Activated naive CD4-positive, alpha-beta T cell treated with anti-CD3 and anti-CD28 coated beads, Interleukin-2, amount 50 U/mL, for 72 hours (primary cell): ENCODE measurements at regions not wholly inside any gene's neighbourhood (a gene's known extent, or its start where the extent isn't known, plus 50 kb on each side); places are given as distances from the start of the nearest gene placed in this dataset.

ENCODE experiments used
- ATAC-seq, 2 donors: fragments of 150-1000 bp; cut with Tn5 transposase; 2 replicates each; pipeline ENCODE4 v1.10.0; 2021; ENCODE audit warnings: mild to moderate bottlenecking in 2 of 2, moderate library complexity in 2 of 2
- DNase-seq, 2 donors: peaks; one replicate each; pipeline ENCODE4 v3.0.0; 2021 to 2022; ENCODE audit warnings: low spot score in 2 of 2
- H3K27ac Mint-ChIP-seq, 2 donors: one replicate each; pipeline ENCODE4 v1.8.0; 2022; ENCODE audit warnings: mild to moderate bottlenecking in 2 of 2, mixed read lengths in 2 of 2
- H3K36me3 Mint-ChIP-seq, 2 donors: one replicate each; pipeline ENCODE4 v1.8.0; 2022; ENCODE audit warnings: mixed read lengths in 2 of 2
- H3K9me3 Mint-ChIP-seq, 2 donors: one replicate each; pipeline ENCODE4 v1.8.0; 2022; ENCODE audit warnings: mixed read lengths in 2 of 2

DNA sequence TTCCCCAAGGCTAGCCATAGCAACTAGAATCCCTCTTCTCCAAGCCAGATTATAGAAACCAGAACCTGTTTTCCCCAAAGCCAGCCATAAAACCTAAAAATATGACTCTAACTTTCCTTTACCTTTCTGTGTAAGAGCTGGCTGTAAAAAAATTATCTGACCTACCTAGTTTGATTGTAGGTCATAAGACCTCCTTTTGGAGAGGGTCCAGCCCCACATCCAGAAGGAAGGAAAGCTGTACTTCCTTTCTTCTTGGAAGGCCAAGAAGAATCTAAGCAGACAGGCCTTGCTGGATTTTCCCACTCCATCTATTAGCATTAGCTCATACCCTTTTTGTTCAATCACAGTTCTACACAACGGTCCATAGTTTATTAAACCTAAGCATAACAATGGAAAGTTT, 1006.3 kb downstream of the SORCS3 start:
- DNase-seq = no peak
- ATAC-seq = no peak
- H3K27ac Mint-ChIP-seq = no peak overlapping the region
- no peaks in the 10 kb centered on the region for H3K36me3 Mint-ChIP-seq
- peaks cover 0 to 8% of the 10 kb centered on the region in 2 donors for H3K9me3 Mint-ChIP-seq

DNA sequence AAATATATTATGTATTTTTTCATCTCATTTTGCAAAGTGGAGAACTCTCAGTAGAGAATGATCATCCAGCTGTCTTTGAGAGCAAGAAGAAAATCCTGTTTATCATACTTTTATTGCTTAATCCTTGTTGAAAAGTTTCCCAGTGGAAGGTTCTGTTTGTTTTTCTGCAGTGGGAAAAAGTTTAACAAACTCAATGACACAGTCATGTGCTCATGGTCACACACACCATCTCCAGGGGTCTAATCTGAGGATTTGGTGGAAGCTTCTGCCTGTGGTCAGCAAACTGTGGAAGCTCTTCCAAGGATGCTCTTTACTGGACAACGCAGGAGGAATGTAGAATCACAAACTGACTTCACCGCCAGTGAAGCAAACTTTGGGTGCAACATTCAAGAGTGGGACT, 1003.9 kb downstream of the SORCS3 start:
- ATAC-seq = no peak
- Mint-ChIP-seq H3K9me3 (peaks cover 0 to 5% of the 10 kb centered on the region in 2 donors), H3K36me3 (no peaks in the 10 kb centered on the region), H3K27ac (no peak overlapping the region)
- DNase-seq = no peak

DNA sequence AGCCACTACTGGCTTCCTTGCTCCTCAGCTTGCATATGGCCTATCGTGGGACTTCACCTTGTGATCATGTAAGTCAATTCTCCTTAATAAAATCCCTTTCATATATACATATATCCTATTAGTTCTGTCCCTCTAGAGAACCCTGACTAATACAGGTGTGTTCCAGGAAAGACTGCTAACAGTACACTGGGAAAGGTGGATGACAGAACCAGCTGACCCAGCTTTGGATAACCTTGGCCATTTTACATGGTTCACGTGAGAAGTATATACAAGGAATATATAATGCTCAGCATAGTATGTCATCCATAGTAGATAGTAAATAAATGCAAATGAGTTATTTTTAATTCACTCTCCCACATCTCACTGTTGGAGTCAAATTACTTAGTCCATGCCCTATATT, 1003.5 kb downstream of the SORCS3 start:
- no peak for ATAC-seq
- no peak for DNase-seq
- H3K9me3 Mint-ChIP-seq = peaks cover 0 to under 1% of the 10 kb centered on the region in 2 donors
- no peaks in the 10 kb centered on the region for H3K36me3 Mint-ChIP-seq
- no peak overlapping the region for H3K27ac Mint-ChIP-seq

DNA sequence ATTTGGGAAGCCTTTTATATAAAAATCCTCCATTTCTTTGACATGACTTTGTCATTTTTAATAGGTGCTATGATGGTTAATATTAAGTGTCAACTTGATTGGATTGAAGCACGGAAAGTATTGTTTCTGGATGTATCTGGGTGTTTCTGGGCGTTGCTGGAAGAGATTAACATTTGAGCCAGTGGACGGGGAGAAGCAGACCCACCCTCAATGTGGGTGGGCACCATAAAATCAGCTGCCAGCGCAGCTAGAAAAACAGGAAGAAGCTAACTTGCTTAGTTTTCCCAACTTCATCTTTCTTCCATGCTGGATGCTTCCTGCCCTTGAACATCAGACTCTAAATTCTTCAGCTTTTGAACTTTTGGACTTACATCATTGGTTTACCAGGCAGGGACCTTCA, 1003.0 kb downstream of the SORCS3 start:
- H3K27ac Mint-ChIP-seq = no peak overlapping the region

DNA sequence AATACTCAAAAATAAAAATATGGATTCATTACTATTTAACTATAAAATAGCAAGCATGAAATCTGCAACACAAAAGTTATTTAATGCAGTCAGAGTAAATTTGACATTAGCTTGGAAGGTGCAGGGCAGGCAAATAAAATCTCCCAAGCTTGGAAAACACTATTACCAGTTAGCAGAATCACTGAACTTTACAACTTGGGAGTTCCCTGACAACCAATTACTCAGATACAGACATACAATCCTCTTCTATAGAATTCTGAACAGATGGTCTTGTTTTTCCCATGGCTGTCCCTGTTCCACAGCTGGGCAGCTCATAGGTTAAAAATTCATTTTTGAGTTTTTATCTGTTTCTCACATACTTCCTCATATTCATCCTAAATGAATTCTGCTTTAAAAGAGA, 1002.6 kb downstream of the SORCS3 start:
- ATAC-seq (no peak), DNase-seq (no peak)
- no peak overlapping the region for H3K27ac Mint-ChIP-seq
- H3K9me3 Mint-ChIP-seq = peaks cover 0 to 4% of the 10 kb centered on the region in 2 donors
- no peaks in the 10 kb centered on the region for H3K36me3 Mint-ChIP-seq

More for the DNA sequence above, 1003.0 kb downstream of the SORCS3 start:
- Mint-ChIP-seq H3K9me3 (no peaks in the 10 kb centered on the region), H3K36me3 (no peaks in the 10 kb centered on the region)
- DNase-seq = no peak
- ATAC-seq = no peak

DNA sequence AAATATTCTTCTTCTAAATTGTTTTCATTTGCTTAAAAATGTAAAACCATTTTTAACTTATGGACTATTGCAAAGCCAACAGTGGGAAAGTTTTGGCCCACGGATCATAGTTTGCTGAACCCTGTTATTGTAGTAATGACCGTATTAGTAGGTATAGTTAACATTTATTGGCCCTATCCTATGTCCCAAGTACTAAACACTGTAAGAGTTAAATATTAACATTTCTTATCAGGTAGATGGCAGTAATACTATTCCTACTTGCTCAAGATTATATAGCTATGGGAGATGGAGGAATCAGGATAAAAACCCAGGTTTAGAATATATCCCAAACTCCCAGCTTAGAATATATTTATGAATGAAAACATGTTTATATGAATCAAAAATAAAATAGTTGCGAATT, 993.2 kb downstream of the SORCS3 start:
- H3K27ac Mint-ChIP-seq = no peak overlapping the region
- no peak for ATAC-seq
- H3K9me3 Mint-ChIP-seq = peaks cover 9 to 10% of the 10 kb centered on the region in 2 donors
- no peaks in the 10 kb centered on the region for H3K36me3 Mint-ChIP-seq
- no peak for DNase-seq

DNA sequence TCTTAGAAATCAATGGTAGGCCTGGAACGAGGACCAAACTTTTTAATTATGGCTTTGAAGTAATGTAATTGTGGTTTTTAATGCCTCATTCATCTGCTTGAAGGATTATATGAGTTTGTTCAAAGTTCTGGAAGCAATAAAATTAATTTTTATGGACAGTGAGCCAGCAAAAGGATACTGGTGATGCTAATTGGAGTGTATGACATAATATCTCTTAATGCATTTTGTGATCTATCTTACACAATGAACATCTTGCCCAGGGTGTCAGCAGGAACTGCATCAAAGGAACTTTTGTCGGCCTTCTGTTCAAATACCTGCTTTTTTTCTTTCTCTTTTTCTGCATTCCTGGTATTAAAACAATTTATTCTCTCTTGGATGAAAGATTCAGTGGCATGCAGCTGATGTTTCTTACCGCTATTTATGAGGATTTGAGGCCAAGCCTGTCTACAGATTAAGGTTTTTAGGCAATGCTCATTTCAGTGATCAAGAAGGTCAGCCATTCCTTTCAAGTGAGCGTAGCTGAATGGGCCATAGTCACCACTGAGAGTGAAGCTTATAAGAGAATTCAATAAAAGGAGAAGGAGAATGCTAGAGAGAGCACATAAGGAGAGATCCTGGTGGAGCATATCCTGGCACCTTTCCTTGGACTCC, 974.8 kb downstream of the SORCS3 start:
- DNase-seq (no peak), ATAC-seq (no peak)
- Mint-ChIP-seq H3K36me3 (no peaks in the 10 kb centered on the region), H3K9me3 (peaks cover 5 to 9% of the 10 kb centered on the region in 2 donors), H3K27ac (no peak overlapping the region)

DNA sequence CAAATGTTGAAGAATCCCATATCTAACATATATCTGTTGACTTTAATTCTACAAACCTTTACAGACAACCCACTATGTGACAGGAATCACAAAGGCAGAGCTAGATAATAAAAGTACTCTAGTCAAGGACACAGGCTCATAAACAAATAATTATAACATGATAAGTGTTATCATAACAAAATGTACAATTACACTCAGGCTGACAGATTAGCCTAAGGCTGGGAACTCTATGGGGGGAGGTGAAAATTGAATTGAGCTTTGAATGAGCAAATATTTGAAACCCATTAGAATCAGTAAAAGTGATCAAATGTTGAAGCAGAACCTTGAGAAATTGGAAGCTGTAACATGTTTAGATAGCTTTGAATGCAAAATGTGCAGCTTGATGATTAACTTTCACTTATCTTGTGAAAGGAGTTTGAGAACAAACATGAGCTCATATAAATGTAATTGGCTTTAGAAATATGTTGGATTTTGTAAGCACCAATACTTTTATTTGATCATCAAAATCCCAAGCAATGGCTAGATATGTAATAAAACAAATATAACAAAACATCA, 970.2 kb downstream of the SORCS3 start:
- ATAC-seq (no peak), DNase-seq (no peak)
- no peak overlapping the region for H3K27ac Mint-ChIP-seq
- H3K36me3 Mint-ChIP-seq = no peaks in the 10 kb centered on the region
- H3K9me3 Mint-ChIP-seq = peaks cover 7 to 8% of the 10 kb centered on the region in 2 donors

DNA sequence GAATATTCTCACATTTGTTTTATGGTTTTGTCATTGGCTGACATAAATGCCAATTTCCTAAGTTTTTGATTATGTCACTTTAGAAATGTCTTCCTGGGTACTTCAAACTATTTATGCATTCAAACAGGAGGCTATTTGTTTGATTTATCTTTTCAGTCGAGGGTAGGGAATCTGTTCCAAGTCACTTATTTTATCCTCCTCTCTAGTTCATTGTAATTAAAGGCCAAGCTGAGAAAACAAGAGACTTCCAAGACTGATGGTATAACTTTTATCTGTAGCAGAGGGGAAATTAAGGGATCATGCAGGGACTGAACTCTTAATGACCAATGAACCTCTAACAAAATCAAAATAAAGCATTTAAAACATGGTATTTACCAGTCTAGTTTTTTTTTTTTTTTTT, 968.4 kb downstream of the SORCS3 start:
- H3K27ac Mint-ChIP-seq = no peak overlapping the region
- no peak for ATAC-seq

DNA sequence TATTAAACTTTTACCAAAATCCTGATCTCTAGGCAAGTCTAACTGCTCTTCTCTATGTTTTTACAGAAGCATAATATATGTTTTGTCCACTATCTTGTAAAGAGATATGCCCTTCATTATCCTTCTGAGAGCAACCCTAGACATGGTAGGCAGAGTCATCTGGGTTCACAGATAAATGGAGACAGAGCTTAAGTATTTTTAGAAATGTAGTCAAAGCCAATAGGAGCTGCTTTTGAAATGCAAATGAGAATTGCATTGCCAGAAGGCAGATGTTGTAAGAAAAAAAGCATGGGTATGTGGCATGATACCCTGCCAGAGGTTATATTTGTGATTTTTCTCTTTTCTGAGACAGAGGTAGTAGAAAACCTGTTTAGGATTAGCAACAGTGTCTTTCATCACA, 964.8 kb downstream of the SORCS3 start:
- H3K36me3 Mint-ChIP-seq = no peaks in the 10 kb centered on the region
- DNase-seq = no peak
- no peak overlapping the region for H3K27ac Mint-ChIP-seq
- ATAC-seq = no peak
- H3K9me3 Mint-ChIP-seq = peaks cover 10 to 13% of the 10 kb centered on the region in 2 donors

More for the DNA sequence above, 968.4 kb downstream of the SORCS3 start:
- no peaks in the 10 kb centered on the region for H3K36me3 Mint-ChIP-seq
- peaks cover 7 to 8% of the 10 kb centered on the region in 2 donors for H3K9me3 Mint-ChIP-seq
- no peak for DNase-seq

DNA sequence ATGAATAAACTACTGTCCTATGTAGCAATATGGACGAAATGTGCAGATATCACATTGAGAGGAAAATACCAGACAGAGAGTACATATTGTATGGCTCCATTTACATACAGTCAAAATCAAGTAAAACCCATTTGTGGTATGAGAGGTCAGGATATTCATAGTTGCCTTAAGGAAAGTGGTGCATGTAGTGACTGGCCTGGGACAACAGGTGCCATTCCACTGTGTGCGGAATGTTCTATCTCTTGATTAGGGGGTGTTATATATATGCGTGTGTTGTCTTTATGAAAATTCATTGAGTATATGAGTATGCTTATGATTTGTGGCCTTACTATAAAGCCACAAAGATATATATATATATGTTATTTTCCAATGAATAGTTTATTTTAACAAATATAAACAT, 964.0 kb downstream of the SORCS3 start:
- Mint-ChIP-seq H3K27ac (no peak overlapping the region), H3K36me3 (no peaks in the 10 kb centered on the region), H3K9me3 (peaks cover 10 to 13% of the 10 kb centered on the region in 2 donors)
- DNase-seq (no peak), ATAC-seq (no peak)

DNA sequence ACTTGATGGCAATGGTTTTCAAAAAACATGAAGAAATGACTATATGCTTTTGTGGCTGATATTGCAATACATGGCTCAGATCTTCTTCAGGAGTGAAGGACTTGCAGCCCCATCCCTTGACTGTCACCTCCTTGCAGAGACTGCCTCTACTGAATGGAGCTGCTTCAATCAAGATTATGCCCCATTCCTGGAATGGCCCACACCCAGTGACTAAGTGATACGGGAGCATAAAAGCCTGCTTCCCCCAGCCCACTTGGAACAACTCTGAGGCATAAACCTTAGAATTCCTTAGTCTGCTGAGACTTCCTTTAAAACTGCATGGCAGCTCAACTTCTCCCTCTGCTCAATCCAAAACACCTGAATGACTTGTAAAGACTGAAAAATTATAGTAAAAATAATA, 957.1 kb downstream of the SORCS3 start:
- no peak for DNase-seq
- Mint-ChIP-seq H3K36me3 (no peaks in the 10 kb centered on the region), H3K9me3 (peaks cover 6 to 11% of the 10 kb centered on the region in 2 donors), H3K27ac (no peak overlapping the region)
- ATAC-seq = no peak

DNA sequence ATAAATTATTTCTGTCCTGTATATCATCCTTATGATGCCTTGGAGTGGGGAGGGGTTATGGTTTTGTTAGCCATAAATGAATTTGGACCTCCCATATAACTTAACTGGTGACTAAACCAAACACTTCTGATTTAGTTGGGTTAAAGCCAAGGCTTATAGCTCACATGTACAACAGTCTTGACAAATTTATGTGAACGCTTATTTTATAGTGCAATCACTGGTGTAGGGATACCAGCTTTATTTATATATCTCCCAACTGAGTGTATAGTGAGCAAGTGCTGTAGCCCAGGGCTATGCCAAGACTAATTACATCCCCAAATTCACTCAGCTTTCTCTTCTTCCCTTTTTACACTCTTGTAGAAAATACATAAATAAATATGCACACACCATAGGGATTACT, 956.2 kb downstream of the SORCS3 start:
- ATAC-seq (no peak), DNase-seq (no peak)
- Mint-ChIP-seq H3K9me3 (peaks cover 0 to 6% of the 10 kb centered on the region in 2 donors), H3K27ac (no peak overlapping the region), H3K36me3 (no peaks in the 10 kb centered on the region)

DNA sequence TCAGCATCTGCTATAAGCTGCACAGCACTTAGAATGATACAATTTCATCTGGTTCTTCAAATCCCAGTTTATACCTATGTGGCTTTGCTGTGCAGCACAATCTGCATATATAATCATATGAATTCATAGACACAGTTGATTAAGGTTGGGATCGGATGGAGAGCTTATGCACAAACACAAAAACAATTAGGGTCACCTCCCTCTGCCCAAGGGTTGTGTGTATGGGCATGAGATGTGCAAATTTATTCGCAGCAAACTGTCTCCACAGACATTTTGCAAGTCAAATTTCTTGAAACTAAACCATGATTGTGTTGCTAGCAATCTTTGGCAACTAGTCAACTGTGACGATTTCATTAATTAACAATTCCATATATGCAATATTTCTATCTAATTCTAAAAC, 955.7 kb downstream of the SORCS3 start:
- DNase-seq = no peak
- Mint-ChIP-seq H3K36me3 (no peaks in the 10 kb centered on the region), H3K9me3 (peaks cover 0 to 6% of the 10 kb centered on the region in 2 donors), H3K27ac (no peak overlapping the region)
- ATAC-seq = no peak

DNA sequence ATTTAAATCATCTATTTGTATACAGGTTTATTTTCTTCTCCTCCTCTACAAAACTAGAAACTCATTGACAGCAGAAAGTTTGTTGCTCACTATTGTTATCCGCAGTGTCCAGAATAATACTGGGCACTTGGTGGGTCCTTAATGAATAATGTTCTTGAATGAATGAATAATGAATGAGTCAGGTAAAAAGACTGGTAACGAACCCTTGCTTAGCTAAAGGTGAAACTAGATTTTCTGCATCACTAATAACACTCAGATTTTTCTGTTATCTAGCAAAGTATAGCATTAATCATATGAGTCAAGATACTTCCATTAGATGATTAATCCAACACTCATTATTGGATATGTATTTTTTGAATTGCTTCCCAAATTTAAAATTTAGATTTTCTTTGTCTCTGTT, 953.2 kb downstream of the SORCS3 start:
- ATAC-seq = no peak
- DNase-seq = no peak
- H3K36me3 Mint-ChIP-seq = no peaks in the 10 kb centered on the region
- no peaks in the 10 kb centered on the region for H3K9me3 Mint-ChIP-seq
- H3K27ac Mint-ChIP-seq = no peak overlapping the region

DNA sequence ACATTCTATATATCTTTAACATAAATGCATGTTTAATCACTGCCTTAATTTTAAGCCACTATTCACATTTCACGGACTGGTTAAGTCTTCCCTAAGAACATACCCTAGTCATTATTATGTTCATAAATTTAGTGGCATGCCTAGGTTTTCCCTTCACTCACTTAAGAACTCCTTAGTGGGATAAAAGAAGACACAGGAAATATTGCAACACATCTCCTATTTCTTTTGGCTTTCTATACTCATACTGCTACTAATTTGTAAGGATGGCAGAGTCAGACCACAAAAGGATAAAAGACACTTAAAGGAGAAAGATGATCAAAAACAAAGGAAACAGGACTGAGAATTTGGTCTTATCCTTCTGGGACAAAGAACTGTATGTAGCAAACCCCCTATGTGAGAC, 951.4 kb downstream of the SORCS3 start:
- H3K36me3 Mint-ChIP-seq = no peaks in the 10 kb centered on the region
- no peaks in the 10 kb centered on the region for H3K9me3 Mint-ChIP-seq
- ATAC-seq (no peak), DNase-seq (no peak)
- H3K27ac Mint-ChIP-seq = no peak overlapping the region

DNA sequence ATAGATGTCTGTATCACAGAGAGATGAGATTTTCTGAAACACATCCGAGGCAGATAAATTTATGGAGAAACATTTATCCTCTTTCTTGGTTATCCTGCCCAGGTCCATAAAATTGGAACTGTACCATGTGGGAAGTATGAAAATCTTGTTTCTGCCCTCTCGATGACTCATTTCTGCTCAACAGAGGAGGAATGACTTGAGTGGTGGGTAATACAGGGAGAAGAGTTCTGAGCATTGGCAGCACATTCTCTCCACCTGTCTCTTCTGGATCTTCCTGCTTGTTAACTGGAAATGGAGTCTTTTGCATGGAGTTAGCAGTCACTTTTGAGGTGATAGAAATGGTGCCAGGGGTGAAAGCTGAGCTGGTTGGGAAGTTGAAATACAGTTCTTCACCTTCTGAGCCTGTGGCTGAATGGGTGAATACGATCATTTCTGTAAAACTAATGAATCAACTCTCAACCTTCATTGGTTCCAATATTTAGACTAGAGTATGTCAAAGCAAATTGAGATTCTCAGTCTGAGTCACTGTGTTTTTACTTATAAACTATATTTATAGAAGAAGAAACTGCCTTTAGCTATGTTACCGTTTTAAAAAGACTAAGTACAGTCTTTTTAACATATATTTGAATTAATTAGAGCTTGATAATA, 945.5 kb downstream of the SORCS3 start:
- Mint-ChIP-seq H3K9me3 (peaks cover 0 to 6% of the 10 kb centered on the region in 2 donors), H3K27ac (no peak overlapping the region), H3K36me3 (no peaks in the 10 kb centered on the region)
- no peak for DNase-seq
- ATAC-seq = peak in 1 of 2 donors; percentile 79

DNA sequence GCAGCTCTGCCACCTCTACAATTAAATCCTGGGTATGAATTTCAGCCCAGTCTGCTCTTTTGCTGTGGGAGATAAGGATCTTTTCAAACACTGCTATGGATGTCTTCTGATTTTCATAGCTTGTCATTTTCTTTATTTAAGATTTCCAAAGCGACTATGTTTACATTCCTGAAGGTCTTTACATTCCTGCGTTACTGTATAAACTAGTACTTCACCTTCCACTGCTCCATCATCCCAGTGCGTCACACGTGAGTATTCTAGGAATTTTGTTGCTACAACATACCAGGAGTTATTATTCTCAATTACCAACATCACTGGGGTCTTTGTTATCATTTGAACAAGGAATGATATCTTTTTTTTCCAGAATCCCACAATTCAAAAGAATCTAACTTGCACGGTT, 944.7 kb downstream of the SORCS3 start:
- Mint-ChIP-seq H3K36me3 (no peaks in the 10 kb centered on the region), H3K27ac (no peak overlapping the region), H3K9me3 (peaks cover 0 to 6% of the 10 kb centered on the region in 2 donors)
- no peak for DNase-seq
- no peak for ATAC-seq
